ENCODE measurements at regions not wholly inside any gene's neighbourhood (a gene's known extent, or its start where the extent isn't known, plus 50 kb on each side); places are given as distances from the start of the nearest gene placed in this dataset.
"Not testable (repeated sequence)": the region's sequence is repeated elsewhere in the genome, so short reads cannot be mapped to it uniquely, and the experiment has no call there.

GRCh38 chr2:56510610-56511009 lies 326.8 kb downstream of the CCDC85A start:
- no peak for DNase-seq (ENCODE audit: low read depth, low spot score)

DNA sequence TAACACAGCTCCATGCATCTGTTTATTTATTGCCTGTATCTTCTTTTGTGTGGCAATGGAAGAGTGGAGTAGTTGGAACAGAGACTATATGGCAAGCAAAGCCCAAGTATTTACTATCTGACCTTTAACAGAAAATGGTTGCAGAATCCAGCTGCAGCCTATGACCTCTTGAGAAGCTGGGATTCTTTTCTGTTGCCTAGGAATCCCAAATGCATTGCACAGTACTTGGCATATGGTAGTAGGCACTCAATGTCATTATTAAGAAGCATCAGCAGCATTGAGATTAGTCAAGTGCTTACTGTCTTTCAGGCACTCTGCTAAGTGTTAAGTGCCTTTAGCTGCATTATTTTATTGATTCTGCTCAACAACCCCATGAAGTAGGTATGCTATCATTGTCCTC lies 331.6 kb downstream of the CCDC85A start:
- DNase-seq (ENCODE audit: low read depth, low spot score), result no peak

GRCh38 chr2:56519806-56520205 lies 336.0 kb downstream of the CCDC85A start:
- no peak for DNase-seq (ENCODE audit: low read depth, low spot score)

GRCh38 chr2:56522605-56523089 lies 338.9 kb downstream of the CCDC85A start:
- peak; percentile 1 for DNase-seq (ENCODE audit: low read depth, low spot score)

GRCh38 chr2:56523816-56524215 lies 340.0 kb downstream of the CCDC85A start:
- DNase-seq (ENCODE audit: low read depth, low spot score), result no peak

- no peak for DNase-seq (ENCODE audit: low read depth, low spot score)
These were observed 348.1 kb downstream of the CCDC85A start for GRCh38 chr2:56531668-56532420.

DNA sequence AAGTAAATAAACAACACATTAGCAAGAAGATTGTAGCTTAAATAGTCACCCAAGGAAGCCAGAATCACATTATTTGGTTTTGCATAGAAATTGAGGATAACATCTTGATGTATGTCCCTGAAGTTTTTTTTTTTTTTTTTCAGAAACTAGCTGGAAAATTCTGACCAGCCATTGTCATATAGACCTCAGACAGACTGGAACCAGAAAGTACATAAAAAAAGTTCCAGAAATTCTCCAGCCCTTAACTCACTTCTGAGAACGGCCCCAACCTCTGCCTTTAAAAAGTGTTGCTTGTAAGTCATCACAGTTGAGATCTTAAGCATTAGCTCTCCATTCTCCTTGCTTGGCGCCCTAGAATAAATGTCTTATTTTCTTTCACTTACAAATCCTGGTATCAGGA lies 350.5 kb downstream of the CCDC85A start:
- no peak for DNase-seq (ENCODE audit: low read depth, low spot score)

GRCh38 chr2:56537756-56538155 lies 354.0 kb downstream of the CCDC85A start:
- DNase-seq (ENCODE audit: low read depth, low spot score), result no peak

DNA sequence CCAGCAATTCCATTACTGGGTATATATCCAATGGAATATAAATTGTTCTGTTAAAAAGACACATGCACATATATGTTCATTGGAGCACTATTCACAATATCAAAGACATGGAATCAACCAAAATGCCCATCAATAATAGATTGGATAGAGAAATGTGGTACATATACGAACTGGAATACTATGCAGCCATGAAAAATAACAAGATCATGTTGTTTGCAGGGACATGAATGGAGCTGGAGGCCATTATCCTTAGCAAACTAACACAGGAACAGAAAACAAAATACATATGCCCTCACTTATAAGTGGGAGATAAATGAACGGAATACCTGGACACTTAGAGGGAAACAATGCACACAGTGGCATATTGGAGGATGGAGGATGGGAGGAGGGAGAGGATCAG lies 355.8 kb downstream of the CCDC85A start:
- DNase-seq (ENCODE audit: low read depth, low spot score), result no peak

DNA sequence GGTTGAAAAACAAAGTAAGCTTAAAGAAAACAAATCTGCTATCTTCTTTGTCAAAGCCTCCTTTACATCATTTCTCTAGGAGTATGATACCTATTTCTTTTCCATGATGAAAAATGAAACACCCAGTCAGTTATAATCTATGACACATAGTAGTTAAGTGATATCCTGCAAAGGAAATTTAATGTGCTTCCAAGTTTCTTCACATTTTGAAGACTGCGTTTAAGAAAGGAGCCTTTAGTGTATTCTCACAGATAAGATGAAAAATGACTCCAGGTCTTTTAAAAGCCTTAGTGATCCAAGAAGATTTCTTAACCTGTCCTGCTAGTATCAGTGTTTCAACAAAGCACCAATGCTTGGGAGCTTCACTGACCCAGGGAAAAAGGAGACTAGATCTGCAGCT lies 356.7 kb downstream of the CCDC85A start:
- DNase-seq (ENCODE audit: low read depth, low spot score), result no peak

DNA sequence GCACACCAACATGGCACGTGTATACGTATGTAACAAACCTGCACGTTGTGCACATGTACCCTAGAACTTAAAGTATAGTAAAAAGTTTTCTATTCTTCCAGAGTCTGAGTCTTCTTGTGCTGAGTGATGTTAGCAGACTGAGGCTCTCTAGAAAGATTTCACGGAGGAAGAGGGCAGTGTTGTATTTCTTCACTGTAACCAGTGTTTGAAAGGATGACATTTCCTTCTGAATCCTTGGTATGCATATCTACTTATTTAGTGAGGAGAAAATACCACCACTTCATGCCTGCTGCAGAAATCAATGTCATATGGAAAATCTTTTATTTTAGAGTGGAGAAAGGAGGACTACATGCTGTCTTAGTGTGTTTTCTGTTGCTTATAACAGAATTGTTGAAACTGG lies 357.1 kb downstream of the CCDC85A start:
- no peak for DNase-seq (ENCODE audit: low read depth, low spot score)

GRCh38 chr2:56542213-56542612 lies 358.4 kb downstream of the CCDC85A start:
- DNase-seq (ENCODE audit: low read depth, low spot score), result no peak

GRCh38 chr2:56565143-56565542 lies 381.4 kb downstream of the CCDC85A start:
- no peak for DNase-seq (ENCODE audit: low read depth, low spot score)

DNA sequence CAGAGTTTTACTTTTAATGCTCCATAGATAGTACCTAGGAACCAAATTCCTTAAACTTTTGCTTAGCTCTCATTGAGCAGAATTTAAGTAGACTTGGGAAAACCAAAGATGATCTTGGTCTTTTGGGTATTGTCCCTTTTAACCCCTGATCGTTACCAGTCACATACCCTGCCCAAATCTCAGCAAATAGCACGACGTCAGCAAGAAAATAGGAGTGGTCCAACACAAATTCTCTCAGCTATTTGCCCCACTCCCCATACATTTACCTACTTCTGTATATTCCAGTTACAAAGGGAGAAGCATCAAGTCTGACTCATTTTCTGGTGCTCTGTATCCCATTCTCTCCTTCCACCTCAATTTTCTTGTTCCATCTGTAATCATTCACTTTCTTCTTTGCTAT lies 387.3 kb downstream of the CCDC85A start:
- DNase-seq (ENCODE audit: low read depth, low spot score), result no peak

- no peak for DNase-seq (ENCODE audit: low read depth, low spot score)
These were observed 392.2 kb downstream of the CCDC85A start for GRCh38 chr2:56576001-56576400.

DNA sequence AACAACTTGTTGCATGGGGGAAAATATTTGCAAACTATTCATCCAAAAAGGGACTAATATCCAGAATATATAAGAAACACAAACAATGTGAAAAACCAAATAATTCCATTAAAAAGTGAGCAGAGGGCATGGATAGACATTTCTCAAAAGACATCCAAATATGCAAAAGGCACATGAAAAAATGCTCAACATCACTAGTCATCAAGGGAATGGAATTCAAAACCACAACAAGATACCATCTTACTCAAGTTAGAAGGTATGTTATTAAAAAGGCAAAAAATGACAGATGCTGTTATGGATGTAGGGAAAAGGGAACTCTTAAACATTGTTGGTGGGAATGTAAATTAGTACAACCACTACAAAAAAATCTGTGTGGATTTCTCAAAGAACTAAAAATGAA lies 396.5 kb downstream of the CCDC85A start:
- DNase-seq (ENCODE audit: low read depth, low spot score), result peak; percentile 1

DNA sequence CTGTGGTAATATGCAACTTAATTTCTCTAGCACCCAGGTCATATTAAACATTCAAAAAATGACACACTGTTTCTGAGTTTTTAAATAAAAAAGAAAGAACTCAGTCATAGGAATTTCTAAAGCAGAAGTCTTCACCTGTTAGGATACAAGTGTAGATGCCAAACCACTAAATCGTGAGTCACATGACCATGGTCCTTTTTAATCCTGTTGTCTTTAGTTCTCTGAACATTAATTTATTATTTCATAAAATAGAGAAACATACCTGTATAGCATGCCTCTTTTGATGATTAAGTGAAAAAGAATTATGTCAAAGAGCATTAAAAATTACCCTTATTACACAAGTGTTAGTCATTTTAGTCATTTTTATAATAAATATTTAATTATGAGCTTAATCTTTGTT lies 398.8 kb downstream of the CCDC85A start:
- DNase-seq (ENCODE audit: low read depth, low spot score), result no peak

DNA sequence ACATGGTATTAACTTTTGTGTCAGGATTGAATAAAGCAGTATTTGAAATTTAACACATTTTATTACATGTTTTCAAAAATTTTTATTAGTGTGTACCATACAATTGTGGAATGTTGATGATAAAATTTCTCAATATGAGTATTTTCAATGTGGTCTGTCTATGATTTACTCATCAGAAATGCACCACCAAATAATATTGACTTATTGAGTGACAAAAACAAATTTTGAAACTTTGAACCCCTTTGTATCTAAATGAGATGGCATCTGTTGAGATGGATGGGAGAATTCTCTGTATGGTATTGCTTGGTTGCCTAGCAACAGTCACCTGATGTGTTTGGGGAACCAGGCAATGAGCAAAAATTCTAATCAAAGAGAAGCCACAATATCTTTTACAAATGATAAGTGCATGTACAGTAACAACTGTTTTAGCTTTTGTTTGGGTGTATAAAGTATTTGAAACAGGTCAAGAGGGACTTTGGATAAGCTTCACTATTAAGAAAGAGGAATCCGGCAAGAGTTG lies 400.1 kb downstream of the CCDC85A start:
- no peak for DNase-seq (ENCODE audit: low read depth, low spot score)

GRCh38 chr2:56587456-56587855 lies 403.7 kb downstream of the CCDC85A start:
- no peak for DNase-seq (ENCODE audit: low read depth, low spot score)

- DNase-seq (ENCODE audit: low read depth, low spot score), result no peak
These were observed 405.4 kb downstream of the CCDC85A start for GRCh38 chr2:56589194-56589593.

- no peak for DNase-seq (ENCODE audit: low read depth, low spot score)
These were observed 406.0 kb downstream of the CCDC85A start for GRCh38 chr2:56589835-56590234.

- DNase-seq (ENCODE audit: low read depth, low spot score), result no peak
These were observed 406.8 kb downstream of the CCDC85A start for GRCh38 chr2:56590611-56591010.

GRCh38 chr2:56606086-56606485 lies 422.3 kb downstream of the CCDC85A start:
- not testable (repeated sequence) for DNase-seq (ENCODE audit: low read depth, low spot score)

DNA sequence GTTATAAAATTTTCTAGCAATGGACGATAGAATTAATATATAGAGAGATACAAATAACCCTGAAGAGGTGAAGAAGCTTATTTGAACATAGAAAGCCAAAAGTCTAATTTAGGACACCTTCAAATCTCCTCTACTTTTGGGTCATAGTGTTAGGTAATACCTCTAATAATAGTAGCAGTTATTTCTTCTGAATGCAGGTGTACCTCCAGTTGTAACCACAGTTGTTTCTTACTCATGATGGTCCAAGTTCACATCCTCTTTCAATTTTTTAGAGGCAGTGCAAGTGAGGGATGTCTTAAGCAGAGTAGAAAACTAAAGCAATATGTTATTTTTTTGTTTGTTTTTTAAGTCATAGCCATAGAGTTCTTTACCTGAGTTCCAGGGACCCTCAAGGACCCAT lies 429.5 kb downstream of the CCDC85A start:
- no peak for DNase-seq (ENCODE audit: low read depth, low spot score)

Measured in brain pericyte (primary cell).